Adrenal gland (tissue), 5 donors: ENCODE measurements at regions not wholly inside any gene's neighbourhood (a gene's known extent, or its start where the extent isn't known, plus 50 kb on each side); places are given as distances from the start of the nearest gene placed in this dataset.

Experiments
- POLR2A ChIP-seq, 2 donors: fragments of 450-650 bp; IDR thresholded peaks; one replicate each; pipeline ENCODE4 v1.6.1; 2017; ENCODE audit warnings: antibody characterized with exemption in 2 of 2, mild to moderate bottlenecking in 2 of 2, moderate library complexity in 1 of 2
- TF ChIP-seq, protein P1 (sequence below), 6 experiments: fragments of 450-650 bp in 4 of 6; fragments of 200-600 bp in 2 of 6; sonication (generic) in 1 of 6; IDR thresholded peaks; 1 replicate in 5 of 6; 2 replicates in 1 of 6; pipeline versions ENCODE4 v1.5.1 to v1.8.0; 2016 to 2021; ENCODE audit warnings: antibody characterized with exemption in 6 of 6, mild to moderate bottlenecking in 2 of 6, moderate library complexity in 1 of 6
- donor health status: DM: no; HTN: no; CAD: no.

DNA sequence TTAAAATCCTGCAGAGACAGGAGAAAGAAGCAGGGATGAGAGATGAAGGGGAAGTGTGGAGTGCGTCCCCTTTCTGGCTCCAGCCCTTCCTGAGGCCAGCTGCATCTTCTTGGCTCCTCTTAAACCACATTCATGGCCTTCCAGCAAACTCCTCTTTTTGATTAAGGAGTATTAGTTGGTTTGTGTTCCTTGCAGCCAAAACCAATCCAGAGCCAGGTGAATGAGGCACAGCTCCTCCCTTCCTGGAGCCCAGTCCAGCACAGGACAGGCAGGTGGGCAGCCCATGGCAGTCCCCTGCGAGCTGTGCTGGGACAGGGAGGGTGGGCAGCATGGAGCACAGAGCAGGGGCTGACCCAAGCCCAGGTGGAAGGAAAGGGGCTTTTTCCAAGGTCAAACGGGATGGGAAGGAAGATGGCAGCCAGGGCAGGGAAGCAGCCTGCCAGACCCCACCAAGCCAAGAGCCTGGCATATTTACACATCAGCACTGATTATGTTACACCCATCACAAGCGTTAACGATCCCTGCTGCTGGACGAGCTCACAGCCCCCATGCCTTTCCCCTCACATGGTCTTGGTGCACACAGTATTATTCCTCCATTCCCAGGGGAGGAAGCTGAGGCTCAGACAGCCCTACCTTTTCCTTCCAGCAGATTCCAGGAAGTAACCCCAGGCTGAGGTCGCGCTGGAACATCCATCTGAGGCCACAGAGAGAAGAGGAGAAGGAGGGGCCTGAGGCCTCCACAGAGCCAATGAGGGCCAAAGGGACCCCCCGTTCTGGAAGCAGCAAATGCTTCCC lies 175.6 kb downstream of the SMAD6 start:
- no peak for TF ChIP-seq POLR2A (IDR thresholded peaks at IDR 0.05)
- TF ChIP-seq, protein P1, sequence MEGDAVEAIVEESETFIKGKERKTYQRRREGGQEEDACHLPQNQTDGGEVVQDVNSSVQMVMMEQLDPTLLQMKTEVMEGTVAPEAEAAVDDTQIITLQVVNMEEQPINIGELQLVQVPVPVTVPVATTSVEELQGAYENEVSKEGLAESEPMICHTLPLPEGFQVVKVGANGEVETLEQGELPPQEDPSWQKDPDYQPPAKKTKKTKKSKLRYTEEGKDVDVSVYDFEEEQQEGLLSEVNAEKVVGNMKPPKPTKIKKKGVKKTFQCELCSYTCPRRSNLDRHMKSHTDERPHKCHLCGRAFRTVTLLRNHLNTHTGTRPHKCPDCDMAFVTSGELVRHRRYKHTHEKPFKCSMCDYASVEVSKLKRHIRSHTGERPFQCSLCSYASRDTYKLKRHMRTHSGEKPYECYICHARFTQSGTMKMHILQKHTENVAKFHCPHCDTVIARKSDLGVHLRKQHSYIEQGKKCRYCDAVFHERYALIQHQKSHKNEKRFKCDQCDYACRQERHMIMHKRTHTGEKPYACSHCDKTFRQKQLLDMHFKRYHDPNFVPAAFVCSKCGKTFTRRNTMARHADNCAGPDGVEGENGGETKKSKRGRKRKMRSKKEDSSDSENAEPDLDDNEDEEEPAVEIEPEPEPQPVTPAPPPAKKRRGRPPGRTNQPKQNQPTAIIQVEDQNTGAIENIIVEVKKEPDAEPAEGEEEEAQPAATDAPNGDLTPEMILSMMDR (IDR thresholded peaks at IDR 0.05), result no peak
